ENCODE measurements at regions not wholly inside any gene's neighbourhood (a gene's known extent, or its start where the extent isn't known, plus 50 kb on each side); places are given as distances from the start of the nearest gene placed in this dataset.

DNA sequence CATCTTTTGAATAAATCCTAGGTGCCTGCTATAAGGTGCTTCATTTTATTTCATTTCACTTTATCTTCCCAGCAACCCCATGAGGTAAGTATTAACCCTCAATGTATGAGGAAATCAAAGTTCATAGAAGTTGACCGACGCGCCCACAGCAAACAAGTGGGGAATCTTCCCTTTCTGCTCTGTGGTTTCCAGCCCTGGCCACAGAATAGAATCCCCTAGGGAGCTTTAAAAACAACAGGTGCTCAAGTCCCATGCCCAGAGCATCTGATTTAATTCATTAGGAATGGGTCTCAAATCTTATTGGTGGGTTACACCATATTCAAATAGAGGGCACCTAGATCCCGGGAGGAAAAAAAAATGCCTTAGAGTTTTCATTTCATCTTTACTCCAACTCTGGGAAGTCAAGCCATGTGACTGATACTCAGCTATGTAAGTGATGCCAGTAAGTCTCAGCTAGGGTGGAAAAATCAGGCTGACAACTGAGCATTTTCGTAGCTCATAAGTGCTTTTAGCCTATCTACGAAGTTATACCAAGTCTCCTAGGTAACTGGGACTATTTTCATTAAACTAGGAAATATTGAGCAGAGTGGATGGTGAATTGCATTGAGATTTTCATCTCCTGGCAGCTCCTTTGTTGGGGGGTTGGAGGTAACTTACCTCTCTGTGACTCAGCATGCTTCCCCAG lies 353.4 kb upstream of the SLC30A5 start:
- no peak overlapping the region for H3K9ac ChIP-seq (ENCODE audit: low read depth, low read length)
- peak; percentile 60 for DNase-seq

DNA sequence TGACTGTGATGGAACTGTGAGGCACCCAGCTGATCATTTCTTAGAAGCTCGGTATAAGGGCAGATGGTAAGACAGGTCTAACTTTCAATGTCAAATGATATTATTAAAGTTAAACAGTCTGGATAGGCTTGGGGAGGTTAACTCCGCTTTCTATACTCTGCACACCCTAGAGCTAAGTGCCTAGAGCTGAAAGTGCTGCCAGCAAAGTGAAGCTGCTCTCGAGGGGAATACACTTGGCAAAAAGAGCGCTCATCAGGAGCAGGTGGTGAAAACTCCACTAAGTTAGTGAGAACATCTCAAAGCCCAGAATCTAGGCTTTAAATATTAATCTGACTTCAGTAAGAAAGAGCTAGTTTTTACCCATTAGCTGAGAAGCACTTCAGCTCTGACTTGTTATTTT lies 349.6 kb upstream of the SLC30A5 start:
- no peak for TF ChIP-seq EZH2 (IDR thresholded peaks at IDR 0.05; ENCODE audit: borderline replicate concordance, low read depth, low read length, severe bottlenecking)
- TF ChIP-seq, protein P1, sequence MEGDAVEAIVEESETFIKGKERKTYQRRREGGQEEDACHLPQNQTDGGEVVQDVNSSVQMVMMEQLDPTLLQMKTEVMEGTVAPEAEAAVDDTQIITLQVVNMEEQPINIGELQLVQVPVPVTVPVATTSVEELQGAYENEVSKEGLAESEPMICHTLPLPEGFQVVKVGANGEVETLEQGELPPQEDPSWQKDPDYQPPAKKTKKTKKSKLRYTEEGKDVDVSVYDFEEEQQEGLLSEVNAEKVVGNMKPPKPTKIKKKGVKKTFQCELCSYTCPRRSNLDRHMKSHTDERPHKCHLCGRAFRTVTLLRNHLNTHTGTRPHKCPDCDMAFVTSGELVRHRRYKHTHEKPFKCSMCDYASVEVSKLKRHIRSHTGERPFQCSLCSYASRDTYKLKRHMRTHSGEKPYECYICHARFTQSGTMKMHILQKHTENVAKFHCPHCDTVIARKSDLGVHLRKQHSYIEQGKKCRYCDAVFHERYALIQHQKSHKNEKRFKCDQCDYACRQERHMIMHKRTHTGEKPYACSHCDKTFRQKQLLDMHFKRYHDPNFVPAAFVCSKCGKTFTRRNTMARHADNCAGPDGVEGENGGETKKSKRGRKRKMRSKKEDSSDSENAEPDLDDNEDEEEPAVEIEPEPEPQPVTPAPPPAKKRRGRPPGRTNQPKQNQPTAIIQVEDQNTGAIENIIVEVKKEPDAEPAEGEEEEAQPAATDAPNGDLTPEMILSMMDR (IDR thresholded peaks at IDR 0.05; ENCODE audit: borderline replicate concordance, extremely low read depth, low read length, poor library complexity, severe bottlenecking), result no peak
- H3K36me3 ChIP-seq (ENCODE audit: insufficient read depth, low read length), result no peaks in the 10 kb centered on the region
- no peak for DNase-seq
- no peak for ATAC-seq (ENCODE audit: insufficient read depth, low read depth)
- no peaks in the 10 kb centered on the region for H3K27me3 ChIP-seq (ENCODE audit: insufficient read depth, low read length, poor library complexity)
- no peak overlapping the region for H3K4me2 ChIP-seq (ENCODE audit: insufficient read depth, low read length)
- H3K79me2 ChIP-seq (ENCODE audit: insufficient read depth, low read length), result no peaks in the 10 kb centered on the region
- no peak overlapping the region for H3K9ac ChIP-seq (ENCODE audit: low read depth, low read length)
- H3K27ac ChIP-seq (ENCODE audit: low read length), result no peak overlapping the region
- peaks cover 2% of the 10 kb centered on the region; the same call in 1 of the 2 replicates for H3K4me1 ChIP-seq (ENCODE audit: insufficient read depth, low read length)
- no peak overlapping the region for H2AFZ ChIP-seq (ENCODE audit: low read depth, low read length)
- no peaks in the 10 kb centered on the region for H3K9me3 ChIP-seq (ENCODE audit: insufficient read depth, low read length, severe bottlenecking)
- no peak overlapping the region for H3K4me3 ChIP-seq (ENCODE audit: low read depth in 1 of 2, low read length in 2 of 2)
- H4K20me1 ChIP-seq (ENCODE audit: insufficient read depth, low read length), result no peaks in the 10 kb centered on the region

More for the DNA sequence above, 353.4 kb upstream of the SLC30A5 start:
- H3K79me2 ChIP-seq (ENCODE audit: insufficient read depth, low read length), result no peaks in the 10 kb centered on the region
- TF ChIP-seq, protein P1 (IDR thresholded peaks at IDR 0.05; ENCODE audit: borderline replicate concordance, extremely low read depth, low read length, poor library complexity, severe bottlenecking), result no peak
- no peak for TF ChIP-seq EZH2 (IDR thresholded peaks at IDR 0.05; ENCODE audit: borderline replicate concordance, low read depth, low read length, severe bottlenecking)
- no peaks in the 10 kb centered on the region for H3K36me3 ChIP-seq (ENCODE audit: insufficient read depth, low read length)
- H3K9me3 ChIP-seq (ENCODE audit: insufficient read depth, low read length, severe bottlenecking), result no peaks in the 10 kb centered on the region
- no peak overlapping the region for H3K27ac ChIP-seq (ENCODE audit: low read length)
- peak; percentile 80 for ATAC-seq (ENCODE audit: insufficient read depth, low read depth)
- no peaks in the 10 kb centered on the region for H3K4me1 ChIP-seq (ENCODE audit: insufficient read depth, low read length)
- no peaks in the 10 kb centered on the region for H3K27me3 ChIP-seq (ENCODE audit: insufficient read depth, low read length, poor library complexity)
- H3K4me2 ChIP-seq (ENCODE audit: insufficient read depth, low read length), result no peak overlapping the region
- H4K20me1 ChIP-seq (ENCODE audit: insufficient read depth, low read length), result no peaks in the 10 kb centered on the region
- no peak overlapping the region for H3K4me3 ChIP-seq (ENCODE audit: low read depth in 1 of 2, low read length in 2 of 2)
- H2AFZ ChIP-seq (ENCODE audit: low read depth, low read length), result no peak overlapping the region

DNA sequence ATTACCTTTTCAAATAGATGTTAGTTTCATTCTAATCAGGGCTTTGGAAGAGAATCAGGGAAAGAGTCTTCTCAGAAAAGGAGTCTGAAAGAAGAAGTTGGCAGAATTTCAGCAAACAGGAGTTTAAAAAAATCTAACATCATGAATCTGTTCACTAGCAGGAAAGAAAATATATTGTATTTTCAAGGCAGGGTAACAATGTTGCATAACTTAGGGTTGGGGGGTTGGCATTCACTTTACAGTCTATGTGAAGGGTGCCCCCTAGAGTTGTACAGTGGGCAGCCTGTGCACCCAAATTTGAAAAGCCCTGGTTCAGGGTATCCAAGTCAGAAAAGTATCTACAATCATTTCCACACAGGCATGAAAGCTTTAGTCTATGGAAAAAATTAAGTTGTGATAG lies 348.4 kb upstream of the SLC30A5 start:
- H3K27ac ChIP-seq (ENCODE audit: low read length), result no peak overlapping the region
- DNase-seq (no peak), ATAC-seq (ENCODE audit: insufficient read depth, low read depth) (no peak)
- no peak overlapping the region for H2AFZ ChIP-seq (ENCODE audit: low read depth, low read length)
- H3K4me1 ChIP-seq (ENCODE audit: insufficient read depth, low read length), result peaks cover 10% of the 10 kb centered on the region; the same call in 1 of the 2 replicates
- H3K4me3 ChIP-seq (ENCODE audit: low read depth in 1 of 2, low read length in 2 of 2), result no peak overlapping the region
- H3K36me3 ChIP-seq (ENCODE audit: insufficient read depth, low read length), result no peaks in the 10 kb centered on the region
- TF ChIP-seq, protein P1 (IDR thresholded peaks at IDR 0.05; ENCODE audit: borderline replicate concordance, extremely low read depth, low read length, poor library complexity, severe bottlenecking), result peak; percentile 45
- no peak for TF ChIP-seq EZH2 (IDR thresholded peaks at IDR 0.05; ENCODE audit: borderline replicate concordance, low read depth, low read length, severe bottlenecking)
- no peaks in the 10 kb centered on the region for H3K79me2 ChIP-seq (ENCODE audit: insufficient read depth, low read length)
- H3K4me2 ChIP-seq (ENCODE audit: insufficient read depth, low read length), result no peak overlapping the region
- H4K20me1 ChIP-seq (ENCODE audit: insufficient read depth, low read length), result no peaks in the 10 kb centered on the region
- no peaks in the 10 kb centered on the region for H3K27me3 ChIP-seq (ENCODE audit: insufficient read depth, low read length, poor library complexity)
- no peaks in the 10 kb centered on the region for H3K9me3 ChIP-seq (ENCODE audit: insufficient read depth, low read length, severe bottlenecking)
- no peak overlapping the region for H3K9ac ChIP-seq (ENCODE audit: low read depth, low read length)

All from DND-41 (cell line).